ENCODE measurements at regions not wholly inside any gene's neighbourhood (a gene's known extent, or its start where the extent isn't known, plus 50 kb on each side); places are given as distances from the start of the nearest gene placed in this dataset.
A peak's percentile ranks its signal among the peaks of the same experiment; 100 is the strongest.

- Histone ChIP-seq H3K36me3 (ENCODE audit: control insufficient read depth in 2 of 2, insufficient read depth in 2 of 2, low read length in 1 of 2) (no peaks in the 10 kb centered on the region), H3K27me3 (ENCODE audit: control insufficient read depth in 2 of 2, insufficient read depth in 1 of 2, low read length in 1 of 2) (peaks cover 25 to 55% of the 10 kb centered on the region in 2 donors), H3K9me3 (ENCODE audit: control insufficient read depth in 2 of 2, insufficient read depth in 1 of 2, low read length in 1 of 2) (peaks cover 0 to 4% of the 10 kb centered on the region in 2 donors), H3K27ac (ENCODE audit: low read depth in 1 of 2, low read length in 1 of 2) (no peak overlapping the region), H3K4me1 (ENCODE audit: control insufficient read depth in 2 of 2, insufficient read depth in 2 of 2, low read length in 2 of 2) (no peaks in the 10 kb centered on the region), H3K4me3 (ENCODE audit: low read length in 2 of 2) (no peak overlapping the region)
- WGBS = 86% methylated on average over 22 of the region's 22 CpGs
- DNase-seq (ENCODE audit: low read depth in 6 of 9, low spot score in 9 of 9) = no peak
Measured at GRCh38 chr4:1517592-1518411, 111.6 kb upstream of the NKX1-1 start.

DNA sequence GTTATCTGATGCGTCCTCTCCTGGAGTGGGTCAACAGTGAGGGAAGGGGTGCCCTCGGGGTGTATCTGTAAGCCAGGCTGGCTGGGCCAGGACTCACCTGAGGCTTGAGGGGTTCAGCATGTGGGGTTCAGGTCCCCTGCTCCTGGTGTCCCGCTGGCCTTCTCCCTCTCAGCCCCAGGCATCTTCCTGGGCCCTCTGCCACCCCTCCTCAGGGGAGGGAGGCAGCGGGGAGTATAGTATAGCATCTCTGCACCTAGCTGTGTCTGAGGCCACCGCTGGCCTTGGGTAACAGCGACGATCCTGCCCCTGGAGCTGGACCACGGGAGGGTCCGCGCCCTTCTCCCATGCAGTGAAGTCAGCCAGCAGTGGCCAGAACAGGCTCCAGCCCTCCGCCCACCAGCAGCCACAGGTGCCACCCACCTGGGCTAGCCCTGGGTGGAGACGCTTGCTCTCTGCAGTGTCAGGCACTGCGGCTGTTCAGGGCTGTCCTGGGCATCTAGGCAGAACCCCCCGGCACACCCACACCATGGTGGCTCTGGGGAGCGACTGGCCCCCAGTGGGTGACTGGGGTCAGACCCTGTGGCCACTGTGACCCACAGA is 110.7 kb upstream of the NKX1-1 start:
- Histone ChIP-seq H3K4me3 (ENCODE audit: low read length in 2 of 2) (no peak overlapping the region), H3K9me3 (ENCODE audit: control insufficient read depth in 2 of 2, insufficient read depth in 1 of 2, low read length in 1 of 2) (peaks cover 0 to 4% of the 10 kb centered on the region in 2 donors), H3K27me3 (ENCODE audit: control insufficient read depth in 2 of 2, insufficient read depth in 1 of 2, low read length in 1 of 2) (peaks cover 17 to 55% of the 10 kb centered on the region in 2 donors), H3K4me1 (ENCODE audit: control insufficient read depth in 2 of 2, insufficient read depth in 2 of 2, low read length in 2 of 2) (no peaks in the 10 kb centered on the region), H3K27ac (ENCODE audit: low read depth in 1 of 2, low read length in 1 of 2) (no peak overlapping the region), H3K36me3 (ENCODE audit: control insufficient read depth in 2 of 2, insufficient read depth in 2 of 2, low read length in 1 of 2) (no peaks in the 10 kb centered on the region)
- no peak for DNase-seq (ENCODE audit: low read depth in 6 of 9, low spot score in 9 of 9)
- WGBS = 81% methylated on average over 15 of the region's 15 CpGs

DNA sequence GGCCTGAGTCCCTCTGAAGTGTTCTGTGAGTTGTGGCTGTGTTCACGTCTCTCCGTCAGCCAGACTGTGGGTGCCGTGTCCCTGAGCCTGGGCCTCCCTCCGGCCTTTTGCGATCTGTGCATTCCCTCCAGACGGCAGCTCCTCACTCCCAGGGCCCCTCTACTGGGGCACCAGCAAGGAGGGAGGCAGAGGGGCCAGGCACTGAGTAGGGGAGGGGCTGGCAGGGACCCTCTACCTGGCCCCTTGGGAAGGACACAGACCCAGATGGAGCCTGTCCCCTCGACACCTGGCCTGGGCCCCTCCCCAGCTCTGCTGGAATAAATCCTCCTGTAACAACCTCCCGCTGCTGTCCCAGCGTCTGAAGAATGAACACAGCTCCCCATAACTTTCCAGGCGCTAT is 110.0 kb upstream of the NKX1-1 start:
- WGBS = 75% methylated on average over 10 of the region's 10 CpGs
- Histone ChIP-seq H3K27ac (ENCODE audit: low read depth in 1 of 2, low read length in 1 of 2) (no peak overlapping the region), H3K9me3 (ENCODE audit: control insufficient read depth in 2 of 2, insufficient read depth in 1 of 2, low read length in 1 of 2) (peaks cover 0 to 4% of the 10 kb centered on the region in 2 donors), H3K36me3 (ENCODE audit: control insufficient read depth in 2 of 2, insufficient read depth in 2 of 2, low read length in 1 of 2) (no peaks in the 10 kb centered on the region), H3K4me3 (ENCODE audit: low read length in 2 of 2) (no peak overlapping the region), H3K27me3 (ENCODE audit: control insufficient read depth in 2 of 2, insufficient read depth in 1 of 2, low read length in 1 of 2) (peaks cover 10 to 54% of the 10 kb centered on the region in 2 donors), H3K4me1 (ENCODE audit: control insufficient read depth in 2 of 2, insufficient read depth in 2 of 2, low read length in 2 of 2) (no peaks in the 10 kb centered on the region)
- DNase-seq (ENCODE audit: low read depth in 6 of 9, low spot score in 9 of 9) = no peak

DNA sequence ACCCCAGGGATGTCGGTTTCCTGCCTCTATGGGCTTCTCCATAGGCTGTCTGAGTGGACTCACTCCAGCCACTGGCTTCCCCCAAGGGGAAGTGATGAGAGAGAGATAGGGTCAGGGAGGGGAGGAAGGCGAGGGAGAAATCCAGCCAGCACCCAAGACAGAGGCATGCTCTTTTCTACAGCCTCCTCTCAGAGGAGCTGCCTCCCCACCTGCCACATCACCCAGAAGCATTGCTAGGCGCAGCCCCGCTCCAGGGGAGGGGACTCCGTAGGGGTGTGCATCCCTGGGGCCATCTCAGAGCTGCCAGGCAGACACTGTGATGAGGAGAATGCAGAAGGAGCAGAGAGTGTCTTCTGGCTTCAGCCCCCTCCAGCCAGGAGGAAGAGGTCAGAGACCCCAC is 109.5 kb upstream of the NKX1-1 start:
- no peaks in the 10 kb centered on the region for H3K4me1 ChIP-seq (ENCODE audit: control insufficient read depth in 2 of 2, insufficient read depth in 2 of 2, low read length in 2 of 2)
- H3K27me3 ChIP-seq (ENCODE audit: control insufficient read depth in 2 of 2, insufficient read depth in 1 of 2, low read length in 1 of 2) = peaks cover 7 to 56% of the 10 kb centered on the region in 2 donors
- H3K36me3 ChIP-seq (ENCODE audit: control insufficient read depth in 2 of 2, insufficient read depth in 2 of 2, low read length in 1 of 2) = no peaks in the 10 kb centered on the region
- 89% methylated on average over 5 of the region's 5 CpGs for WGBS
- no peak overlapping the region for H3K4me3 ChIP-seq (ENCODE audit: low read length in 2 of 2)
- DNase-seq (ENCODE audit: low read depth in 6 of 9, low spot score in 9 of 9) = no peak
- peaks cover 0 to 4% of the 10 kb centered on the region in 2 donors for H3K9me3 ChIP-seq (ENCODE audit: control insufficient read depth in 2 of 2, insufficient read depth in 1 of 2, low read length in 1 of 2)
- no peak overlapping the region for H3K27ac ChIP-seq (ENCODE audit: low read depth in 1 of 2, low read length in 1 of 2)

DNA sequence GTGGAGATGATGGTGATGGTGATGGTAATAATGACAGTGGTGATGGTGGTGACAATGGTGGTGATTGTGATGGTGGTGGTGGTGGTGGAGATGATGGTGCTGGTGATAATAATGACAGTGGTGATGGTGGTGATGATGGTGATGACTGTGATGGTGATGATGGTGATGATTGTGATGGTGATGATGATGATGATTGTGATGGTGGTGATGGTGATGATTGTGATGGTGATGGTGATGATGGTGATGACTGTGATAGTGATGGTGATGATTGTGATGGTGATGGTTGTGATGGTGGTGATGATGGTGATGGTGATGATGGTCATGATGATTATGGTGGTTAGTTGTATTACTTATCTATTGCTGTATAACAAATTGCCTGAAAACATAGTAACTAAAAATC is 108.9 kb upstream of the NKX1-1 start:
- H3K27ac ChIP-seq (ENCODE audit: low read depth in 1 of 2, low read length in 1 of 2) = no peak overlapping the region
- no peak for DNase-seq (ENCODE audit: low read depth in 6 of 9, low spot score in 9 of 9)
- no peaks in the 10 kb centered on the region for H3K4me1 ChIP-seq (ENCODE audit: control insufficient read depth in 2 of 2, insufficient read depth in 2 of 2, low read length in 2 of 2)
- no peaks in the 10 kb centered on the region for H3K36me3 ChIP-seq (ENCODE audit: control insufficient read depth in 2 of 2, insufficient read depth in 2 of 2, low read length in 1 of 2)
- peaks cover 7 to 53% of the 10 kb centered on the region in 2 donors for H3K27me3 ChIP-seq (ENCODE audit: control insufficient read depth in 2 of 2, insufficient read depth in 1 of 2, low read length in 1 of 2)
- no peak overlapping the region for H3K4me3 ChIP-seq (ENCODE audit: low read length in 2 of 2)
- peaks cover 0 to 4% of the 10 kb centered on the region in 2 donors for H3K9me3 ChIP-seq (ENCODE audit: control insufficient read depth in 2 of 2, insufficient read depth in 1 of 2, low read length in 1 of 2)

- 77% methylated on average over 3 of the region's 3 CpGs for WGBS
Measured at GRCh38 chr4:1514612-1515011, 108.4 kb upstream of the NKX1-1 start.

DNA sequence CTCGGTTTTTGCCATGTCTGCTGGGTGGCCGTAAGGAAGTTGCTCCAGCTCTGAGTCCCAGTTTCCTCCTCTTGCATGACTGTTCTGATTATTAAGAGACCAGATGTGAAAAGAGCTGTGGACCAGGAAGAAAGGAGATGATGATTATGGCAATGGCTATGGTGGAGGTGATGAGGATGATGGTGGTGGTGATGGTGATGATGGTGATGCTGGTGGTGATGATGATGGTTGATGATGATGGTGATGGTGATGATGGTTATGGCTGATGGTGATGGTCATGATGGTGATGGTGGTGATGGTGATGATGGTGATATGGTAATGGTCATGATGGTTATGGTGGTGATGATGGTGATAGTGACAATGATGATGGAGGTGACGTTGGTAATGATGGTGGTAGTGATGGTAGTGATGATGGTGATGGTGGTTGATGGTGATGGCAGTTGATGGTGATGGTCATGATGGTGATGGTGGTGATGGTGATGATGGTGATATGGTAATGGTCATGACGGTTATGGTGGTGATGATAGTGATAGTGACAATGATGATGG is 107.8 kb upstream of the NKX1-1 start:
- peaks cover 3 to 50% of the 10 kb centered on the region in 2 donors for H3K27me3 ChIP-seq (ENCODE audit: control insufficient read depth in 2 of 2, insufficient read depth in 1 of 2, low read length in 1 of 2)
- H3K4me1 ChIP-seq (ENCODE audit: control insufficient read depth in 2 of 2, insufficient read depth in 2 of 2, low read length in 2 of 2) = no peaks in the 10 kb centered on the region

More at GRCh38 chr4:1514612-1515011, 108.4 kb upstream of the NKX1-1 start:
- H3K4me1 ChIP-seq (ENCODE audit: control insufficient read depth in 2 of 2, insufficient read depth in 2 of 2, low read length in 2 of 2) = no peaks in the 10 kb centered on the region
- no peak overlapping the region for H3K4me3 ChIP-seq (ENCODE audit: low read length in 2 of 2)
- H3K36me3 ChIP-seq (ENCODE audit: control insufficient read depth in 2 of 2, insufficient read depth in 2 of 2, low read length in 1 of 2) = no peaks in the 10 kb centered on the region
- peaks cover 0 to 4% of the 10 kb centered on the region in 2 donors for H3K9me3 ChIP-seq (ENCODE audit: control insufficient read depth in 2 of 2, insufficient read depth in 1 of 2, low read length in 1 of 2)
- peaks cover 3 to 50% of the 10 kb centered on the region in 2 donors for H3K27me3 ChIP-seq (ENCODE audit: control insufficient read depth in 2 of 2, insufficient read depth in 1 of 2, low read length in 1 of 2)
- no peak for DNase-seq (ENCODE audit: low read depth in 6 of 9, low spot score in 9 of 9)
- H3K27ac ChIP-seq (ENCODE audit: low read depth in 1 of 2, low read length in 1 of 2) = no peak overlapping the region

GRCh38 chr4:1512738-1513660 is 106.8 kb upstream of the NKX1-1 start:
- Histone ChIP-seq H3K36me3 (ENCODE audit: control insufficient read depth in 2 of 2, insufficient read depth in 2 of 2, low read length in 1 of 2) (no peaks in the 10 kb centered on the region), H3K4me1 (ENCODE audit: control insufficient read depth in 2 of 2, insufficient read depth in 2 of 2, low read length in 2 of 2) (no peaks in the 10 kb centered on the region), H3K27ac (ENCODE audit: low read depth in 1 of 2, low read length in 1 of 2) (no peak overlapping the region), H3K9me3 (ENCODE audit: control insufficient read depth in 2 of 2, insufficient read depth in 1 of 2, low read length in 1 of 2) (peaks cover 0 to 4% of the 10 kb centered on the region in 2 donors), H3K27me3 (ENCODE audit: control insufficient read depth in 2 of 2, insufficient read depth in 1 of 2, low read length in 1 of 2) (peaks cover 3 to 52% of the 10 kb centered on the region in 2 donors), H3K4me3 (ENCODE audit: low read length in 2 of 2) (peak overlapping the region in 1 of 2 donors; percentile 10)
- 12% methylated on average over 78 of the region's 78 CpGs for WGBS
- peak in 4 of 9 donors; percentile 10 to 40 (median 18) for DNase-seq (ENCODE audit: low read depth in 6 of 9, low spot score in 9 of 9)

More for the DNA sequence above, 107.8 kb upstream of the NKX1-1 start:
- Histone ChIP-seq H3K27ac (ENCODE audit: low read depth in 1 of 2, low read length in 1 of 2) (no peak overlapping the region), H3K4me3 (ENCODE audit: low read length in 2 of 2) (no peak overlapping the region), H3K9me3 (ENCODE audit: control insufficient read depth in 2 of 2, insufficient read depth in 1 of 2, low read length in 1 of 2) (peaks cover 0 to 4% of the 10 kb centered on the region in 2 donors), H3K36me3 (ENCODE audit: control insufficient read depth in 2 of 2, insufficient read depth in 2 of 2, low read length in 1 of 2) (no peaks in the 10 kb centered on the region)
- WGBS = 94% methylated on average over 4 of the region's 4 CpGs
- no peak for DNase-seq (ENCODE audit: low read depth in 6 of 9, low spot score in 9 of 9)
